A673 (cell line): ENCODE measurements at regions not wholly inside any gene's neighbourhood (a gene's known extent, or its start where the extent isn't known, plus 50 kb on each side); places are given as distances from the start of the nearest gene placed in this dataset.

Source experiments
- BruUV-seq: library from RNA; stranded (reverse); fragments of 400-500 nt; replicated peaks from 2 replicates; lab custom pipeline; 2021; lab: Mats Ljungman, UMichigan
- CTCF ChIA-PET: fragments of 300-600 bp; sonication (Branson Sonifier 250); formaldehyde crosslinking; loops from one replicate; lab custom pipeline; 2022; ENCODE audit warnings: antibody characterized with exemption; lab: Charles Lee
- POLR2A ChIA-PET: fragments of 300-600 bp; sonication (Branson Sonifier 250); formaldehyde crosslinking; loops from one replicate; lab custom pipeline; 2022; ENCODE audit warnings: antibody characterized with exemption; ENCODE audit not compliant: low non-redundant PET; lab: Charles Lee
- DNase-seq: peaks from one replicate; pipeline ENCODE4 v3.0.0-alpha.2; 2015; ENCODE audit warnings: low spot score
- H3K27ac ChIP-seq: fragments of 200-600 bp; sonication (generic); 2 replicates; pipeline ENCODE4 v1.5.1; 2016; ENCODE audit warnings: mixed run types, low read depth, mild to moderate bottlenecking, mixed read lengths, antibody characterized with exemption, low read length; ENCODE audit not compliant: poor library complexity, severe bottlenecking
- H3K27me3 ChIP-seq: fragments of 200-600 bp; sonication (generic); replicated peaks from 2 replicates; pipeline ENCODE4 v1.6.1; 2017; ENCODE audit warnings: mixed run types, low read depth, mild to moderate bottlenecking, mixed read lengths, antibody characterized with exemption, low read length; ENCODE audit not compliant: insufficient read depth, poor library complexity
- H3K36me3 ChIP-seq: fragments of 200-600 bp; sonication (generic); 2 replicates; pipeline ENCODE4 v1.6.1; 2016; ENCODE audit warnings: mixed run types, mild to moderate bottlenecking, mixed read lengths, antibody characterized with exemption, low read length; ENCODE audit not compliant: insufficient read depth, poor library complexity, severe bottlenecking
- H3K4me1 ChIP-seq: fragments of 200-600 bp; sonication (generic); 2 replicates; pipeline ENCODE4 v1.6.1; 2017; ENCODE audit warnings: mixed run types, mild to moderate bottlenecking, mixed read lengths, antibody characterized with exemption, low read length; ENCODE audit not compliant: insufficient read depth, poor library complexity, severe bottlenecking
- H3K4me3 ChIP-seq: fragments of 200-600 bp; sonication (generic); 2 replicates; pipeline ENCODE4 v1.5.1; 2016; ENCODE audit warnings: low read depth, mixed run types, mild to moderate bottlenecking, mixed read lengths, low read length; ENCODE audit not compliant: poor library complexity, severe bottlenecking
- H3K9me3 ChIP-seq: fragments of 200-600 bp; sonication (generic); 2 replicates; pipeline ENCODE4 v1.6.1; 2016; ENCODE audit warnings: mixed run types, low read depth, mild to moderate bottlenecking, mixed read lengths, antibody characterized with exemption, low read length; ENCODE audit not compliant: poor library complexity, severe bottlenecking
- EZH2 ChIP-seq: fragments of 200-600 bp; sonication (generic); IDR thresholded peaks from 2 replicates; pipeline ENCODE4 v1.6.1; 2017; ENCODE audit warnings: borderline replicate concordance, low read depth, mild to moderate bottlenecking, mixed read lengths, antibody characterized with exemption, low read length; ENCODE audit not compliant: poor library complexity, severe bottlenecking
- intact Hi-C: fragments of 100-400 bp; cut with micrococcal nuclease; formaldehyde crosslinking; loops from one replicate; pipeline ENCODE4 v1.10.0; 2022; ENCODE audit not compliant: unreplicated experiment
- TF ChIP-seq, protein P1 (sequence below): fragments of 300-800, 200-600 bp; sonication (generic); conservative IDR thresholded peaks from 2 replicates; pipeline ENCODE4 v1.5.1; 2017; ENCODE audit warnings: low read depth, mild to moderate bottlenecking, antibody characterized with exemption, low read length, moderate library complexity, mixed read lengths

DNA sequence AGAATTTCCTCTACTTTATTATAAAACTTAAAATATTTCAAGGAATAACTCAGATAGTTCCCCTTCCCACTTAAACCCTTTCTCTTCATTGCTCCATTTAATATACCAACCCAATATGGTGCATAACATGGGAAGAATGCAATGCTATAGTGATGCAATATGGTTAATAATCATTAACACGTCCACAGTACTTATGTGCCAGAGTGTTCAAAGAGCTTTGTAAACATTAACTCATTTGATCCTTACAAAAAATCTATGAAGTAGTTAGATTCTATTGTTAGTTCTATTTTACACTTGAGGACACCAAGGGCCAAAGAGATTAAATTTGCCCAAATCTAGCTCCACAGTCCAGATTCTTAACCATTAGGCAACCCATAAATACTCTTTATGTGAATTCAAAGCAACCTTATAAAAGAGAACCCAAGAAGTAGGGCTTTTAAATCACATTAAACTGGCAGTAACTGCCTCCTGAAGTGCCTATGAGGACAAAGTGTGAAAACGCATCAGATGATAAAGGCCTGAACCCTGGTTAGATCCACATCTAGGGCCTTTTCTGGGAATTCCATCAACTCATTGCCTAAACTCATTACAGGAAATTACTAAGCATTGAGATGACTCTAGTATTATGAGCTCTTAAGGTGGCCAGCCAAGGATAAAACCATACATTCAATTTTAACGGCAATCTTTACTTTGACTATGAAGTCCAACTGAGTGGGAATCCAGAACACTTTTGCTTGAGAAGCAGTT is 94.3 kb downstream of the AREG start:
- ChIA-PET CTCF (no interaction called here), POLR2A (no interaction called here)
- no peaks in the 10 kb centered on the region for H3K36me3 ChIP-seq
- TF ChIP-seq, protein P1, sequence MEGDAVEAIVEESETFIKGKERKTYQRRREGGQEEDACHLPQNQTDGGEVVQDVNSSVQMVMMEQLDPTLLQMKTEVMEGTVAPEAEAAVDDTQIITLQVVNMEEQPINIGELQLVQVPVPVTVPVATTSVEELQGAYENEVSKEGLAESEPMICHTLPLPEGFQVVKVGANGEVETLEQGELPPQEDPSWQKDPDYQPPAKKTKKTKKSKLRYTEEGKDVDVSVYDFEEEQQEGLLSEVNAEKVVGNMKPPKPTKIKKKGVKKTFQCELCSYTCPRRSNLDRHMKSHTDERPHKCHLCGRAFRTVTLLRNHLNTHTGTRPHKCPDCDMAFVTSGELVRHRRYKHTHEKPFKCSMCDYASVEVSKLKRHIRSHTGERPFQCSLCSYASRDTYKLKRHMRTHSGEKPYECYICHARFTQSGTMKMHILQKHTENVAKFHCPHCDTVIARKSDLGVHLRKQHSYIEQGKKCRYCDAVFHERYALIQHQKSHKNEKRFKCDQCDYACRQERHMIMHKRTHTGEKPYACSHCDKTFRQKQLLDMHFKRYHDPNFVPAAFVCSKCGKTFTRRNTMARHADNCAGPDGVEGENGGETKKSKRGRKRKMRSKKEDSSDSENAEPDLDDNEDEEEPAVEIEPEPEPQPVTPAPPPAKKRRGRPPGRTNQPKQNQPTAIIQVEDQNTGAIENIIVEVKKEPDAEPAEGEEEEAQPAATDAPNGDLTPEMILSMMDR, result no peak
- no peak for TF ChIP-seq EZH2
- H3K4me3 ChIP-seq, result no peak overlapping the region
- no TSS peak for BruUV-seq
- DNase-seq, result no peak
- intact Hi-C loops, result loop anchor here (5.0 kb wide), 1 partner anchor 162 kb away; no protein-coding TSS in a partner anchor
- H3K27me3 ChIP-seq, result no peaks in the 10 kb centered on the region
- H3K9me3 ChIP-seq, result no peaks in the 10 kb centered on the region
- H3K4me1 ChIP-seq, result no peaks in the 10 kb centered on the region
- no peak overlapping the region for H3K27ac ChIP-seq

DNA sequence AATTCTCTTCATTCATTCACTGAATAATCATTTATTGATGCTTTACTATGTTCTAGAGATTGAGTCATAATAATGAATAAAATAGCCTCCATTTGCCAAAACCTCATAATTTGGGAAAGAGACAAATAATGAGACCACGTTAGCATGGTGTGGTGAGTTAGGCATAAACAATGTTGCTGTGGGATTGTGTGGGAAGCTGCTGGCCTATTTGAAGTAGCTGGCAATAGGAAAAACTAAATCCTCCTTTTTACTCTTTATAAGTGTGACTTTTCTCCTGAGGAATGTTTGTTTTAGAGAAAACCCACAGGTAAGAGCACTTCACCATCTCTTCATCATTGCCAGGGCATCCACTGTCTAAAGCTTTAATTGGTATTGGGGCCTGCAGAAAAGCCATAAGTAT is 95.3 kb downstream of the AREG start:
- CTCF ChIA-PET, result no interaction called here
- Histone ChIP-seq H3K27ac (no peak overlapping the region), H3K4me1 (peaks cover 2% of the 10 kb centered on the region), H3K9me3 (no peaks in the 10 kb centered on the region), H3K36me3 (no peaks in the 10 kb centered on the region), H3K27me3 (no peaks in the 10 kb centered on the region), H3K4me3 (no peak overlapping the region)
- POLR2A ChIA-PET, result no interaction called here
- no peak for TF ChIP-seq EZH2
- TF ChIP-seq, protein P1, result no peak
- DNase-seq, result no peak
- no TSS peak for BruUV-seq
- intact Hi-C loops, result no loop called here

DNA sequence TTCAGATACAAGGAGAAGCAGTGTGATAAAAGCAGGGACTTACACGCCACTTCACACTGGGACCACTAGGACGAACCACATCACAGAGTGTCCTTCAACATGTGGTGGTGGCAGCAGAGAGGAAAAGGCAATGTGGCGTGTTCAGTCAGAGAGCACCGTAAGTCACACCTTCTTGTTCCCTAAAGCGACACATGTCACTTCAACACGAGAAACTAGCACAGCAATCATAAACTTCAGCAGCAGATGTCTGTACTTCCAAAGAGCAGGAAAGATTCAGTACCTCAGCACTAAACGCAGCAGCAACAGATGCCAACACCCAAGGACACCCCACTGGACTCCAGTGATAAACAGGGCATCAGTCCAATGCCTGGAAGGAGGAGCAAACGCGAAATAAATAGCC is 96.7 kb downstream of the AREG start:
- POLR2A ChIA-PET, result no interaction called here
- Histone ChIP-seq H3K27me3 (no peaks in the 10 kb centered on the region), H3K4me3 (no peak overlapping the region), H3K36me3 (no peaks in the 10 kb centered on the region), H3K27ac (no peak overlapping the region), H3K9me3 (no peaks in the 10 kb centered on the region), H3K4me1 (peaks cover 7% of the 10 kb centered on the region)
- no TSS peak for BruUV-seq
- CTCF ChIA-PET, result no interaction called here
- no peak for DNase-seq
- no peak for TF ChIP-seq EZH2
- TF ChIP-seq, protein P1, result no peak
- intact Hi-C loops, result no loop called here
